Fibroblast of lung (primary cell): ENCODE measurements at regions not wholly inside any gene's neighbourhood (a gene's known extent, or its start where the extent isn't known, plus 50 kb on each side); places are given as distances from the start of the nearest gene placed in this dataset.
A peak's percentile ranks its signal among the peaks of the same experiment; 100 is the strongest.

ENCODE experiments used
- DNase-seq, 2 donors: peaks; one replicate each; pipeline versions ENCODE4 v3.0.0 to v3.0.0-alpha.2; 2010; ENCODE audit warnings: low read depth in 2 of 2
- H2AFZ ChIP-seq: 2 replicates; pipeline ENCODE4 v1.5.1; 2012; ENCODE audit warnings: low read length, control low read depth, inconsistent platforms
- H3K27ac ChIP-seq: 2 replicates; pipeline ENCODE4 v1.5.1; 2011; ENCODE audit warnings: low read length, control low read depth; ENCODE audit not compliant: insufficient read depth
- H3K27me3 ChIP-seq: 2 replicates; pipeline ENCODE4 v1.5.1; 2011; ENCODE audit warnings: mild to moderate bottlenecking, low read length; ENCODE audit not compliant: control insufficient read depth, insufficient read depth
- H3K36me3 ChIP-seq: 2 replicates; pipeline ENCODE4 v1.5.1; 2011; ENCODE audit warnings: low read length; ENCODE audit not compliant: control insufficient read depth, insufficient read depth
- H3K4me1 ChIP-seq: 2 replicates; pipeline ENCODE4 v1.5.1; 2011; ENCODE audit warnings: low read length; ENCODE audit not compliant: control insufficient read depth, insufficient read depth; ENCODE audit errors: extremely low read depth
- H3K4me2 ChIP-seq: 2 replicates; pipeline ENCODE4 v1.5.1; 2011; ENCODE audit warnings: low read length, control low read depth; ENCODE audit not compliant: insufficient read depth; ENCODE audit errors: extremely low read depth
- H3K4me3 ChIP-seq, 4 experiments: fragments of 200-600 bp in 1 of 4; sonication (generic) in 1 of 4; replicated peaks in 1 of 4; 2 replicates each; pipeline ENCODE4 v1.5.1; 2011 to 2016; ENCODE audit warnings: low read length in 4 of 4, low read depth in 3 of 4, mild to moderate bottlenecking in 3 of 4, control low read depth in 2 of 4, inconsistent platforms in 1 of 4, mixed read lengths in 1 of 4; ENCODE audit not compliant: insufficient read depth in 1 of 4; ENCODE audit errors: control extremely low read depth in 1 of 4
- H3K79me2 ChIP-seq: 2 replicates; pipeline ENCODE4 v1.5.1; 2012; ENCODE audit warnings: mild to moderate bottlenecking, low read length, inconsistent platforms; ENCODE audit not compliant: control insufficient read depth, insufficient read depth
- H3K9ac ChIP-seq: 2 replicates; pipeline ENCODE4 v1.5.1; 2011; ENCODE audit warnings: mild to moderate bottlenecking, low read length, control low read depth; ENCODE audit not compliant: insufficient read depth
- H3K9me3 ChIP-seq: 2 replicates; pipeline ENCODE4 v1.5.1; 2012; ENCODE audit warnings: low read depth, low read length; ENCODE audit not compliant: control insufficient read depth, insufficient read depth
- H4K20me1 ChIP-seq: 2 replicates; pipeline ENCODE4 v1.5.1; 2011; ENCODE audit warnings: low read length; ENCODE audit not compliant: control insufficient read depth, insufficient read depth; ENCODE audit errors: extremely low read depth
- CTCF ChIP-seq, 2 donors: IDR thresholded peaks in 1 of 2; conservative IDR thresholded peaks in 1 of 2; 1 replicate in 1 of 2; 2 replicates in 1 of 2; pipeline ENCODE4 v1.5.1; 2011 to 2012; ENCODE audit warnings: low read length in 2 of 2, control low read depth in 1 of 2, inconsistent platforms in 1 of 2, low read depth in 1 of 2, mild to moderate bottlenecking in 1 of 2
- EZH2 ChIP-seq: IDR thresholded peaks from 2 replicates; pipeline ENCODE4 v1.5.1; 2012; ENCODE audit warnings: low read length, control low read depth, mild to moderate bottlenecking; ENCODE audit errors: missing control alignments

- no peaks in the 10 kb centered on the region for H3K4me1 ChIP-seq
- H3K9me3 ChIP-seq: no peaks in the 10 kb centered on the region
- no peaks in the 10 kb centered on the region for H3K36me3 ChIP-seq
- no peak for DNase-seq
- TF ChIP-seq EZH2: no peak
- H3K27ac ChIP-seq: no peak overlapping the region
- H2AFZ ChIP-seq: no peak overlapping the region
- H3K4me2 ChIP-seq: no peak overlapping the region
- no peaks in the 10 kb centered on the region for H4K20me1 ChIP-seq
- no peak overlapping the region for H3K9ac ChIP-seq
- H3K79me2 ChIP-seq: no peaks in the 10 kb centered on the region
- H3K27me3 ChIP-seq: no peaks in the 10 kb centered on the region
- no peak overlapping the region for H3K4me3 ChIP-seq
Observed at GRCh38 chr12:127051139-127051538, 1215.8 kb upstream of the TMEM132C start.

GRCh38 chr12:127052511-127053232, 1214.3 kb upstream of the TMEM132C start:
- no peak overlapping the region for H3K4me2 ChIP-seq
- H4K20me1 ChIP-seq: no peaks in the 10 kb centered on the region
- no peaks in the 10 kb centered on the region for H3K9me3 ChIP-seq
- no peaks in the 10 kb centered on the region for H3K4me1 ChIP-seq
- no peak overlapping the region for H3K9ac ChIP-seq
- H3K27me3 ChIP-seq: no peaks in the 10 kb centered on the region
- no peaks in the 10 kb centered on the region for H3K79me2 ChIP-seq
- H2AFZ ChIP-seq: no peak overlapping the region
- peak in 1 of 2 donors; percentile 78 for DNase-seq
- H3K36me3 ChIP-seq: no peaks in the 10 kb centered on the region
- no peak overlapping the region for H3K4me3 ChIP-seq
- no peak overlapping the region for H3K27ac ChIP-seq
- no peak for TF ChIP-seq EZH2
- no peak for TF ChIP-seq CTCF (conservative IDR thresholded peaks at IDR 0.05 in 1 of 2, IDR thresholded peaks at IDR 0.05 in 1 of 2; ENCODE audit: low read depth in 1 of 2, low read length in 2 of 2)

- Histone ChIP-seq H3K27me3 (no peaks in the 10 kb centered on the region), H3K79me2 (no peaks in the 10 kb centered on the region), H3K4me2 (no peak overlapping the region), H3K36me3 (no peaks in the 10 kb centered on the region), H3K27ac (no peak overlapping the region), H3K4me1 (no peaks in the 10 kb centered on the region), H4K20me1 (no peaks in the 10 kb centered on the region), H3K9ac (no peak overlapping the region), H2AFZ (no peak overlapping the region), H3K4me3 (no peak overlapping the region), H3K9me3 (no peaks in the 10 kb centered on the region)
- TF ChIP-seq CTCF (conservative IDR thresholded peaks at IDR 0.05 in 1 of 2, IDR thresholded peaks at IDR 0.05 in 1 of 2; ENCODE audit: low read depth in 1 of 2, low read length in 2 of 2): no peak
- TF ChIP-seq EZH2: no peak
- DNase-seq: peak in 1 of 2 donors; percentile 83
Observed at GRCh38 chr12:127054531-127054930, 1212.4 kb upstream of the TMEM132C start.
